ENCODE measurements at regions not wholly inside any gene's neighbourhood (a gene's known extent, or its start where the extent isn't known, plus 50 kb on each side); places are given as distances from the start of the nearest gene placed in this dataset.

GRCh38 chr9:119597499-119597898, 228.3 kb upstream of the BRINP1 start:
- no TSS peak for BruUV-seq (replicated peaks)
- ATAC-seq, result no peak

GRCh38 chr9:119596703-119597102, 227.5 kb upstream of the BRINP1 start:
- H3K27ac ChIP-seq (ENCODE audit: low read depth, low read length), result no peak overlapping the region
- ChIA-PET CTCF (no interaction called here), POLR2A (no interaction called here), RAD21 (ENCODE audit: low non-redundant PET in 1 of 2, low total read pairs in 2 of 2, uncharacterized antibody in 2 of 2, unreplicated experiment in 2 of 2) (no interaction called here)
- no peaks in the 10 kb centered on the region for H3K27me3 ChIP-seq (ENCODE audit: insufficient read depth, low read length)
- no peak overlapping the region for H2AFZ ChIP-seq (ENCODE audit: low read depth, low read length, poor library complexity, severe bottlenecking)
- no peaks in the 10 kb centered on the region for H3K9me2 ChIP-seq (ENCODE audit: insufficient read depth)
- H4K20me1 ChIP-seq (ENCODE audit: insufficient read depth), result no peaks in the 10 kb centered on the region
- no peaks in the 10 kb centered on the region for H3K79me2 ChIP-seq (ENCODE audit: insufficient read depth, low read length)
- no peak for TF ChIP-seq JUND (IDR thresholded peaks at IDR 0.05)
- H3K36me3 ChIP-seq (ENCODE audit: control insufficient read depth in 1 of 2, insufficient read depth in 2 of 2, low read length in 2 of 2), result no peaks in the 10 kb centered on the region
- BruUV-seq (replicated peaks), result no TSS peak
- no peak overlapping the region for H3K4me2 ChIP-seq (ENCODE audit: low read length)
- H3K4me3 ChIP-seq (replicated peaks in 1 of 2; ENCODE audit: low read depth in 1 of 2, low read length in 2 of 2), result no peak overlapping the region
- H3K4me1 ChIP-seq (ENCODE audit: control insufficient read depth in 1 of 2, insufficient read depth in 2 of 2, low read length in 2 of 2), result no peaks in the 10 kb centered on the region
- ATAC-seq (no peak), DNase-seq (ENCODE audit: low read depth, low spot score) (no peak)
- H3K9ac ChIP-seq (ENCODE audit: low read length), result no peak overlapping the region
- no peaks in the 10 kb centered on the region; a peak in 1 of 4 replicates for H3K9me3 ChIP-seq (ENCODE audit: control insufficient read depth in 1 of 2, insufficient read depth in 1 of 2, low read depth in 1 of 2, low read length in 2 of 2)
- intact Hi-C loops (cut with micrococcal nuclease), result no loop called here

More at GRCh38 chr9:119597499-119597898, 228.3 kb upstream of the BRINP1 start:
- H2AFZ ChIP-seq (ENCODE audit: low read depth, low read length, poor library complexity, severe bottlenecking), result no peak overlapping the region
- ChIA-PET CTCF (no interaction called here), POLR2A (no interaction called here), RAD21 (ENCODE audit: low non-redundant PET in 1 of 2, low total read pairs in 2 of 2, uncharacterized antibody in 2 of 2, unreplicated experiment in 2 of 2) (no interaction called here)
- no peaks in the 10 kb centered on the region for H3K9me2 ChIP-seq (ENCODE audit: insufficient read depth)
- no peaks in the 10 kb centered on the region for H4K20me1 ChIP-seq (ENCODE audit: insufficient read depth)
- no peak overlapping the region for H3K4me2 ChIP-seq (ENCODE audit: low read length)
- no peaks in the 10 kb centered on the region for H3K4me1 ChIP-seq (ENCODE audit: control insufficient read depth in 1 of 2, insufficient read depth in 2 of 2, low read length in 2 of 2)
- no peaks in the 10 kb centered on the region for H3K79me2 ChIP-seq (ENCODE audit: insufficient read depth, low read length)
- no peak overlapping the region for H3K9ac ChIP-seq (ENCODE audit: low read length)
- no peak for DNase-seq (ENCODE audit: low read depth, low spot score)
- no peaks in the 10 kb centered on the region for H3K27me3 ChIP-seq (ENCODE audit: insufficient read depth, low read length)
- no peaks in the 10 kb centered on the region for H3K36me3 ChIP-seq (ENCODE audit: control insufficient read depth in 1 of 2, insufficient read depth in 2 of 2, low read length in 2 of 2)
- no peaks in the 10 kb centered on the region; a peak in 1 of 4 replicates for H3K9me3 ChIP-seq (ENCODE audit: control insufficient read depth in 1 of 2, insufficient read depth in 1 of 2, low read depth in 1 of 2, low read length in 2 of 2)
- H3K4me3 ChIP-seq (replicated peaks in 1 of 2; ENCODE audit: low read depth in 1 of 2, low read length in 2 of 2), result no peak overlapping the region
- TF ChIP-seq, protein P1, sequence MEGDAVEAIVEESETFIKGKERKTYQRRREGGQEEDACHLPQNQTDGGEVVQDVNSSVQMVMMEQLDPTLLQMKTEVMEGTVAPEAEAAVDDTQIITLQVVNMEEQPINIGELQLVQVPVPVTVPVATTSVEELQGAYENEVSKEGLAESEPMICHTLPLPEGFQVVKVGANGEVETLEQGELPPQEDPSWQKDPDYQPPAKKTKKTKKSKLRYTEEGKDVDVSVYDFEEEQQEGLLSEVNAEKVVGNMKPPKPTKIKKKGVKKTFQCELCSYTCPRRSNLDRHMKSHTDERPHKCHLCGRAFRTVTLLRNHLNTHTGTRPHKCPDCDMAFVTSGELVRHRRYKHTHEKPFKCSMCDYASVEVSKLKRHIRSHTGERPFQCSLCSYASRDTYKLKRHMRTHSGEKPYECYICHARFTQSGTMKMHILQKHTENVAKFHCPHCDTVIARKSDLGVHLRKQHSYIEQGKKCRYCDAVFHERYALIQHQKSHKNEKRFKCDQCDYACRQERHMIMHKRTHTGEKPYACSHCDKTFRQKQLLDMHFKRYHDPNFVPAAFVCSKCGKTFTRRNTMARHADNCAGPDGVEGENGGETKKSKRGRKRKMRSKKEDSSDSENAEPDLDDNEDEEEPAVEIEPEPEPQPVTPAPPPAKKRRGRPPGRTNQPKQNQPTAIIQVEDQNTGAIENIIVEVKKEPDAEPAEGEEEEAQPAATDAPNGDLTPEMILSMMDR (IDR thresholded peaks at IDR 0.05 in 2 of 3, conservative IDR thresholded peaks at IDR 0.05 in 1 of 3; ENCODE audit: borderline replicate concordance in 1 of 3, insufficient read depth in 1 of 3, low read depth in 2 of 3, low read length in 2 of 3), result no peak
- TF ChIP-seq TCF7L2 (IDR thresholded peaks at IDR 0.05; ENCODE audit: borderline replicate concordance, extremely low read depth, insufficient read depth, insufficient read length) (no peak), EZH2phosphoT487 (IDR thresholded peaks at IDR 0.05; ENCODE audit: borderline replicate concordance) (no peak), YY1 (IDR thresholded peaks at IDR 0.05; ENCODE audit: extremely low read depth, insufficient replicate concordance, low read depth, low read length) (no peak), ELF1 (IDR thresholded peaks at IDR 0.05; ENCODE audit: borderline replicate concordance, low read depth) (no peak), POLR2A (IDR thresholded peaks at IDR 0.05; ENCODE audit: borderline replicate concordance, extremely low read depth, insufficient read depth, insufficient read length) (no peak)
- intact Hi-C loops (cut with micrococcal nuclease), result no loop called here
- no peak overlapping the region for H3K27ac ChIP-seq (ENCODE audit: low read depth, low read length)

Data from HCT116 (cell line).